MCF 10A (cell line): ENCODE measurements at regions not wholly inside any gene's neighbourhood (a gene's known extent, or its start where the extent isn't known, plus 50 kb on each side); places are given as distances from the start of the nearest gene placed in this dataset.

Source experiments
- BruUV-seq: library from RNA; stranded (reverse); fragments of 400-500 nt; replicated peaks from 2 replicates; lab custom pipeline; 2021; lab: Mats Ljungman, UMichigan
- CTCF ChIA-PET: fragments of 300-600 bp; sonication (Branson Sonifier 250); formaldehyde crosslinking; extraction: SDS; loops from one replicate; lab custom pipeline; 2021; ENCODE audit warnings: antibody characterized with exemption, inconsistent platforms; lab: Yijun Ruan, JAX
- POLR2A ChIA-PET: fragments of 300-600, 350-650 bp; sonication (Branson Sonifier 250); formaldehyde crosslinking; extraction: SDS; loops from one replicate; lab custom pipeline; 2020; ENCODE audit warnings: antibody characterized with exemption, inconsistent platforms; lab: Yijun Ruan, JAX
- DNase-seq: peaks from one replicate; pipeline ENCODE4 v3.0.0-alpha.2; 2018; ENCODE audit not compliant: unreplicated experiment
- H3K27ac Mint-ChIP-seq: one replicate; pipeline ENCODE4 v1.8.0; 2022; ENCODE audit warnings: mild to moderate bottlenecking, low read depth, mixed read lengths; ENCODE audit not compliant: unreplicated experiment
- H3K27me3 Mint-ChIP-seq: one replicate; pipeline ENCODE4 v1.8.0; 2022; ENCODE audit warnings: mixed read lengths; ENCODE audit not compliant: insufficient read depth, unreplicated experiment
- H3K36me3 Mint-ChIP-seq: one replicate; pipeline ENCODE4 v1.8.0; 2022; ENCODE audit warnings: mild to moderate bottlenecking, moderate library complexity, mixed read lengths; ENCODE audit not compliant: insufficient read depth, unreplicated experiment
- H3K4me1 Mint-ChIP-seq: one replicate; pipeline ENCODE4 v1.8.0; 2022; ENCODE audit warnings: mixed read lengths; ENCODE audit not compliant: insufficient read depth, unreplicated experiment
- H3K4me3 Mint-ChIP-seq: one replicate; pipeline ENCODE4 v1.8.0; 2022; ENCODE audit warnings: mild to moderate bottlenecking, moderate library complexity, mixed read lengths; ENCODE audit not compliant: unreplicated experiment
- H3K9me3 Mint-ChIP-seq: one replicate; pipeline ENCODE4 v1.8.0; 2022; ENCODE audit warnings: mixed read lengths; ENCODE audit not compliant: unreplicated experiment
- intact Hi-C: fragments of 100-400 bp; cut with micrococcal nuclease; formaldehyde crosslinking; loops from 2 replicates; pipeline ENCODE4 v1.14.1; 2022
- TF ChIP-seq, protein P1 (sequence below): fragments of 200-600 bp; IDR thresholded peaks from one replicate; pipeline ENCODE4 v1.8.0; 2022; ENCODE audit warnings: antibody characterized with exemption, mild to moderate bottlenecking; ENCODE audit not compliant: unreplicated experiment

DNA sequence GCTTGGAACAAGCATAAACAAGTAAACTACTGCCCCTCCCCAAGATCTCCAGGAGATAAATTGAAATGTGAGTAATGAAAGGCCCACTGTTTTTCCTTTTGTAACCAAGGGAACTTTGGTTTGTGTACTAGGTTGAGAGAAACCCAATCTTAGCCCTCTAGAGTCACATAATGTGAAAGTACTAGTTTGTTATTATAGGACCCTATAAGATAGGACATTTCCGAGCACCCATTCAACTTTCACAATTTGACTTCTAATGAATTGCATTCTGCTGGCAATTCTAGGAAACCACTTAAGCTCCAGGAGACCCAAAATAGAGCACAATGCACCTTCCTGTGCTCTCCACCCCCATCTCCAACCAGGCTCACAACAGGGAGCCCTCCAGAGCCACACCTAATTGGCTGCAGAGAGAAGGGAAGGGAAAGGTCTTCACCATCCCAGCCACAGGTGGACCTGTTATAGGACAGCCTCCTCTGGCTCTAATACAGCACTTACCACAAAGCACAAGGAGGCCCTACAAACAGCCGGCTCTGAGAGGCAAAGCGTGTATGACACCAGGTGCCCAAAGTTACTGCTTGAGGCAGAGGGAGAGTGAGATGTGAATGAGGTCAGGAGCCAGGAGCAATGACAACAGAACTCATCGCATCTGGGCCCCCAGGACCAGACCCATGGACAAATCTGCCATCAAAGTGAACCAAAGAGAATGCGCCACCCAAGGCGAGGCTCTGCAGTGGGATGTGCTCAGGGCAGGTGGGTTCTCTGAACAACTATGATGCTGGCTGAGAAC, 163.3 kb upstream of the NTF3 start:
- TF ChIP-seq, protein P1, sequence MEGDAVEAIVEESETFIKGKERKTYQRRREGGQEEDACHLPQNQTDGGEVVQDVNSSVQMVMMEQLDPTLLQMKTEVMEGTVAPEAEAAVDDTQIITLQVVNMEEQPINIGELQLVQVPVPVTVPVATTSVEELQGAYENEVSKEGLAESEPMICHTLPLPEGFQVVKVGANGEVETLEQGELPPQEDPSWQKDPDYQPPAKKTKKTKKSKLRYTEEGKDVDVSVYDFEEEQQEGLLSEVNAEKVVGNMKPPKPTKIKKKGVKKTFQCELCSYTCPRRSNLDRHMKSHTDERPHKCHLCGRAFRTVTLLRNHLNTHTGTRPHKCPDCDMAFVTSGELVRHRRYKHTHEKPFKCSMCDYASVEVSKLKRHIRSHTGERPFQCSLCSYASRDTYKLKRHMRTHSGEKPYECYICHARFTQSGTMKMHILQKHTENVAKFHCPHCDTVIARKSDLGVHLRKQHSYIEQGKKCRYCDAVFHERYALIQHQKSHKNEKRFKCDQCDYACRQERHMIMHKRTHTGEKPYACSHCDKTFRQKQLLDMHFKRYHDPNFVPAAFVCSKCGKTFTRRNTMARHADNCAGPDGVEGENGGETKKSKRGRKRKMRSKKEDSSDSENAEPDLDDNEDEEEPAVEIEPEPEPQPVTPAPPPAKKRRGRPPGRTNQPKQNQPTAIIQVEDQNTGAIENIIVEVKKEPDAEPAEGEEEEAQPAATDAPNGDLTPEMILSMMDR: no peak
- H3K27me3 Mint-ChIP-seq: no peaks in the 10 kb centered on the region
- ChIA-PET POLR2A (no interaction called here), CTCF (no interaction called here)
- H3K27ac Mint-ChIP-seq: no peak overlapping the region
- intact Hi-C loops: no loop called here
- no peak for DNase-seq
- H3K36me3 Mint-ChIP-seq: peaks cover 7% of the 10 kb centered on the region
- no peak overlapping the region for H3K4me3 Mint-ChIP-seq
- BruUV-seq: no TSS peak
- H3K9me3 Mint-ChIP-seq: peaks cover 10% of the 10 kb centered on the region
- H3K4me1 Mint-ChIP-seq: no peaks in the 10 kb centered on the region

DNA sequence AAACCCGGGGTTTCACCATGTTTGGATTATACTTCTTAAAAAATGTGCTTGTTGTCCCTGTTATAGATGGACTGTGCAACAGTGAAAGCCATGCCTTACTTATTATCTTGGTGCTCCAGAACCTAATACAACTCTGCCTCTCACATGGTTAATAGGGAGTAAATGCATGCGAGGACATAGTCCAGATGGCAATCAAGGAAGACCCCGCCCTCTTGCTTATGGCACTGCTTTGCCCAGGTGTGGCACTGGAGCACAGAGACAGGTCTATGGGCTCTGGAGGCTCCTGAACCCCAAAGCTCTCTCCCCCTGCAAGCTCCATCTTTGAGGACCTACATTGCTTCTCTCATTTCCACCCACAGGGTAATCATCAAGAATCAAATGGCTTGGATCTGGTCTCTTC, 162.1 kb upstream of the NTF3 start:
- no peak overlapping the region for H3K27ac Mint-ChIP-seq
- DNase-seq: no peak
- no peaks in the 10 kb centered on the region for H3K27me3 Mint-ChIP-seq
- CTCF ChIA-PET: interaction anchor here (0.7 to 0.8 kb wide), 2 partner anchors 25 to 53 kb away, joined by 3 to 5 read pairs; no protein-coding TSS in a partner anchor
- peaks cover 17% of the 10 kb centered on the region for H3K9me3 Mint-ChIP-seq
- POLR2A ChIA-PET: no interaction called here
- TF ChIP-seq, protein P1: no peak
- H3K36me3 Mint-ChIP-seq: peaks cover 2% of the 10 kb centered on the region
- H3K4me3 Mint-ChIP-seq: no peak overlapping the region
- BruUV-seq: no TSS peak
- intact Hi-C loops: no loop called here
- H3K4me1 Mint-ChIP-seq: no peaks in the 10 kb centered on the region

DNA sequence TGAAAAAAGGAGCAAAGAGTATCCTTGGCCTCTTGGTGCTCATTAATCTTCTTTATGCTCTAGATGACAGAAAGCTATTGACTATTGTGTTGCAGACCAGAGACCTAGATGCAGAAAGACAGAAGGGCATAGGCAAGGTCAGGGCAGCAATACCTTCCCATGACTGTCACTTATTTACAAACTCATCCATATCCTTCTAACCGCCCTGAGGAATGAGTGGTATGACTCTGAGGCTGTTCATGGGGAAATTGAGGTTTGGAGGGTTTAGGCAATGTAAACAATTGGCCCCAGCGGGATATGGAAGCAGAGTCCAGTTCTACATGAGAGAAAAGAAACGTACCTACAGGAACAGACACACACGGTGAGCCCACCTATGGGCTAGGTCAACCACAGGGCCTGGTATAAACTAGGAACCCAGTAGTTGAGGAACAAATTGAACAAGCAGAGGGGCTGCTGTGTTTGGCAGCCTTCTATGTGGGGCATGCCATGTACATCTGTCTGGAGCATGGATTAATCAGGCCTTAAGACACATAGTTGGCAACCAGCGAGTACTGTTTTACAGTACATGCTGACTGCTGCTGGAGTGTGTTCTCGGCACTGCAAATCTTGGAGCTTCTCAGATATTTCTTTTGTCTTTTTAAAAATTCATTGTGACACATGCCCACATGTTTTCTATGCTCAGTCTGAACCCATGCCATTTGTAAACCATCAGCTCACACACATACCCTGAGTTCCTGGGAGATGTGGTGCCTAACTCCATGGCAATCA, 159.7 kb upstream of the NTF3 start:
- Mint-ChIP-seq H3K4me3 (no peak overlapping the region), H3K36me3 (no peaks in the 10 kb centered on the region), H3K27ac (no peak overlapping the region), H3K27me3 (no peaks in the 10 kb centered on the region), H3K4me1 (no peaks in the 10 kb centered on the region), H3K9me3 (peaks cover 20% of the 10 kb centered on the region)
- CTCF ChIA-PET: interaction anchor here (0.6 kb wide), 1 partner anchor 1972 kb away, joined by 3 read pairs; no protein-coding TSS in a partner anchor
- BruUV-seq: no TSS peak
- TF ChIP-seq, protein P1: no peak
- DNase-seq: no peak
- intact Hi-C loops: no loop called here
- POLR2A ChIA-PET: no interaction called here

DNA sequence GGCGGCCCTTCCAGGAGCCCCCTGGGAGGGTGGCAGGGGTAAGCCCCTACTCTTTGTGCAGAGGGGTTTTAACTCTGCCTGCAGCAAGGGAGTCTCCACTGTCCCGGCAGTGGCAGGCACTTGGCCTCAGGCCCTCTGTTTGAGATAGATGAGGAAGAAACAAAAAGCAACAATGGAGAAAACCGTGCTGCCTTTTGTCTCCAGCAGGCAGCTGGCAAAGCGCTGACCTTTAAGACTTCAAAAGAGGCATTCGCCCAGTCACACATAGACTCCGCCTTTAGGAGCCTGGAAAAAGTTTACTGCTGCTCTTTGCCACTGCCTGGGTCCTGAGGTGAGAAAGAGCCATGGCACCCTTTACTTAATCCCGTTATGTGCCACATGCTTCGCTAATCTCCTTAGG, 158.2 kb upstream of the NTF3 start:
- no peak for DNase-seq
- H3K9me3 Mint-ChIP-seq: peaks cover 20% of the 10 kb centered on the region
- TF ChIP-seq, protein P1: no peak
- no peaks in the 10 kb centered on the region for H3K4me1 Mint-ChIP-seq
- intact Hi-C loops: no loop called here
- H3K27me3 Mint-ChIP-seq: no peaks in the 10 kb centered on the region
- ChIA-PET CTCF (no interaction called here), POLR2A (no interaction called here)
- no TSS peak for BruUV-seq
- no peak overlapping the region for H3K27ac Mint-ChIP-seq
- no peak overlapping the region for H3K4me3 Mint-ChIP-seq
- no peaks in the 10 kb centered on the region for H3K36me3 Mint-ChIP-seq
